Stimulated activated CD8-positive, alpha-beta memory T cell treated with anti-CD3 and anti-CD28 coated beads, Interleukin-15, amount 100 ng/mL, for 1 hour (primary cell): ENCODE measurements at regions not wholly inside any gene's neighbourhood (a gene's known extent, or its start where the extent isn't known, plus 50 kb on each side); places are given as distances from the start of the nearest gene placed in this dataset.
A peak's percentile ranks its signal among the peaks of the same experiment; 100 is the strongest.
"Not testable (repeated sequence)": the region's sequence is repeated elsewhere in the genome, so short reads cannot be mapped to it uniquely, and the experiment has no call there.

Experiments used
- DNase-seq: peaks from one replicate; pipeline ENCODE4 v3.0.0-alpha.2; 2020; ENCODE audit warnings: low read depth

- not testable (repeated sequence) for DNase-seq
Measured at GRCh38 chr17:36695710-36696109, 94.3 kb downstream of the MRM1 start.

GRCh38 chr17:36696805-36697204 lies 95.4 kb downstream of the MRM1 start:
- DNase-seq: no peak

- DNase-seq: no peak
Measured at GRCh38 chr17:36697903-36698530, 96.6 kb downstream of the MRM1 start.

GRCh38 chr17:36701429-36702099 lies 100.2 kb downstream of the MRM1 start:
- no peak for DNase-seq

GRCh38 chr17:36702636-36703035 lies 101.3 kb downstream of the MRM1 start:
- DNase-seq: no peak

GRCh38 chr17:36703860-36704266 lies 102.5 kb downstream of the MRM1 start:
- peak; percentile 18 for DNase-seq

GRCh38 chr17:36705283-36705795 lies 104.0 kb downstream of the MRM1 start:
- no peak for DNase-seq

GRCh38 chr17:36705874-36706731 lies 104.7 kb downstream of the MRM1 start:
- peak; percentile 11 for DNase-seq

GRCh38 chr17:36707904-36708303 lies 106.5 kb downstream of the MRM1 start:
- no peak for DNase-seq

GRCh38 chr17:36714789-36715188 lies 113.4 kb downstream of the MRM1 start:
- no peak for DNase-seq

GRCh38 chr17:36715951-36716350 lies 114.6 kb downstream of the MRM1 start:
- no peak for DNase-seq

GRCh38 chr17:36717088-36717487 lies 115.7 kb downstream of the MRM1 start:
- DNase-seq: no peak

GRCh38 chr17:36720131-36720530 lies 118.7 kb downstream of the MRM1 start:
- no peak for DNase-seq

GRCh38 chr17:36721560-36722120 lies 120.3 kb downstream of the MRM1 start:
- no peak for DNase-seq

- DNase-seq: peak; percentile 38
Measured at GRCh38 chr17:36722121-36722902, 120.9 kb downstream of the MRM1 start.

GRCh38 chr17:36722903-36723263 lies 121.5 kb downstream of the MRM1 start:
- no peak for DNase-seq

GRCh38 chr17:36723459-36724025 lies 122.2 kb downstream of the MRM1 start:
- no peak for DNase-seq

GRCh38 chr17:36726199-36726598 lies 124.8 kb downstream of the MRM1 start:
- DNase-seq: no peak

- no peak for DNase-seq
Measured at GRCh38 chr17:36727052-36727451, 125.7 kb downstream of the MRM1 start.

- DNase-seq: no peak
Measured at GRCh38 chr17:36727577-36727976, 126.2 kb downstream of the MRM1 start.
